ENCODE measurements at regions not wholly inside any gene's neighbourhood (a gene's known extent, or its start where the extent isn't known, plus 50 kb on each side); places are given as distances from the start of the nearest gene placed in this dataset.
A peak's percentile ranks its signal among the peaks of the same experiment; 100 is the strongest.

DNA sequence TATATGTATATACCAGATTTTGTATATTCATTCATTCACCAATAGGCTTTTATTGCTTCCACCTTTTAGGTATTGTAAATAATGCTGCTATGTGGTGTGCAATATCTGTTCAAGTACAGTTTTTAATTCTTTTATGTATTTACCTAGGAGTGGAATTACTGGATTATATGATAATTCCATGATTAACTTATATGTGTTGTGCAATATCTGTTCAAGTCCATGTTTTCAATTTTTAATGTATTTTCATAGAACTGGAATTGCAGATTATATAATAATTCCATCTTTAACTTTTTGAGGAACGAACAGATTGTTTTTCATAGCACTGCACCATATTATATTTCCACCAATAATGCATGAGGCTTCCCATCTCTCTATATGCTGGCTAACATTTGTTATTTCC lies 50.6 kb upstream of the L3MBTL4 start:
- DNase-seq = no peak

DNA sequence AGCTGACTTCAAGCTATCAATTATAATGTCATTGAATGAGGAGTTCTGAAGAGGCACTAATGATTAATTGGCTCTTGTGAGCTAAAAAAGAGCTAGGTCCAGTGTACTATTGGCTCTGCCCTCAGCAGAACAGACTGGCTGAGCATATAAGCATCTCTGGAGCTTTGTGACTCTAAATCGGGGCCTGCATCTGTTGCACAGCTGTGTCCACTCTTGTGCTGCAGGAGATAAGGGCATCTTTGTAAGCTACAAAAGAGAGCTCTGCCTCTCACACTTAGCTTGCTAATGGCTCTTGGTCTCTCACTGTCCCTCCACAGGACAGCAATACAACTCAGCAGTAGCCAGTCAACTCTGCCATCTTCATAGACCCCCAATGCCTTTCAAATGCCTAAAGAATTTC lies 61.5 kb upstream of the L3MBTL4 start:
- no peak for DNase-seq

DNA sequence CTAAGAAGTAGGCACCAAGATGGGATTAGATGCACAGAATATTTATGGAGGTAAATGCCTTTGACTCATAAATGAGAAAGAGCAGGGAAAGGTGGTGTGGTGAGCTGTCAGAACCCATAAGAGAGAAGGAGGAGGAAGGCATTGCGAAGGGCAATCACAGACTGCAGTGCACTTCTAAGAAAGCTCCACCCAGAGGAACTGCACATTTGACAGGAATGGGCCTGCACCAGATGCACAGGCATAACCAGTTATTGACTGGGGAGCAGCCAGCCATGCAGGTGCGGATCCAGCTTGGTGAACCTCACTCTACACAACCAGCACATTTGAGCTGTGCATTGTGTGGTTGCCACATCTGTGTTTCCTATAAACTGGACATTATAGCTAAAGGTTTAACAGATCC lies 62.2 kb upstream of the L3MBTL4 start:
- no peak for DNase-seq

DNA sequence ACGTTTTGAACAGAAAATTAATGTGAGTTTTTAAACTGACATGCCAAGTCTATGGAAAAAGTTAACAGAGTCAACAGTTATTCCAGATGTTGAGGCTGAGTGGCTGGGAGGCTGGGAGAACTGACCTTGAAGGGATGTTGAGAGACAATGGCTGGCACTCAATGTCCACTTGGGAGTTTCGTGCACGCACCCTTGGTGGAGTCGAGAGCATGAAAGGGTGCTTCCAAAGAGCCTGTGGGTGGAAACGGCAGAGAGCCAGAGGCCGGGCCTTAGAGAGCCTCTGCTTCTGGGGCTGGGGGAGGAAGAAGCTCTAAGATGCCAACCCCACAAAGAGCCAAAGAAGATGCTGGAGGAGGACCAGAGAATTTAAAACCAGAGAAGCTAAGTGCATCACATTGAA lies 63.4 kb upstream of the L3MBTL4 start:
- DNase-seq = no peak

DNA sequence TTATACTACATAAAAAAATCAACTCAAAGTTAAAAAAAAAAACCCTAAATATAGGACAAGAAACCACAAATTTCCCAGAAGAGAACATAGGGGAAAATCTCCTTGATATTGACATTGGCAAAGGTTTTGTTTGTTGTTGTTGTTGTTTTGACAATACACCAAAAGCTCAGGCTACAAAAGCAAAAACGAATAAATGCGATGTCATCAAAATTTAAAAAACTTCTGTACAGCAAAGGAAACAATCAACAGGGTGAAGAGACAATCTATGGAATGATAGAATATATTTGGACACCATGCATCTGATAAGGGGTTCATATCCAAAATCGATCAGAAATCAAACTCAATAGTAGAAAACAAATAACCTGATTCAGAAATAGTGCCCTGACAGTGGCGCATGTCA lies 65.0 kb upstream of the L3MBTL4 start:
- DNase-seq = no peak

DNA sequence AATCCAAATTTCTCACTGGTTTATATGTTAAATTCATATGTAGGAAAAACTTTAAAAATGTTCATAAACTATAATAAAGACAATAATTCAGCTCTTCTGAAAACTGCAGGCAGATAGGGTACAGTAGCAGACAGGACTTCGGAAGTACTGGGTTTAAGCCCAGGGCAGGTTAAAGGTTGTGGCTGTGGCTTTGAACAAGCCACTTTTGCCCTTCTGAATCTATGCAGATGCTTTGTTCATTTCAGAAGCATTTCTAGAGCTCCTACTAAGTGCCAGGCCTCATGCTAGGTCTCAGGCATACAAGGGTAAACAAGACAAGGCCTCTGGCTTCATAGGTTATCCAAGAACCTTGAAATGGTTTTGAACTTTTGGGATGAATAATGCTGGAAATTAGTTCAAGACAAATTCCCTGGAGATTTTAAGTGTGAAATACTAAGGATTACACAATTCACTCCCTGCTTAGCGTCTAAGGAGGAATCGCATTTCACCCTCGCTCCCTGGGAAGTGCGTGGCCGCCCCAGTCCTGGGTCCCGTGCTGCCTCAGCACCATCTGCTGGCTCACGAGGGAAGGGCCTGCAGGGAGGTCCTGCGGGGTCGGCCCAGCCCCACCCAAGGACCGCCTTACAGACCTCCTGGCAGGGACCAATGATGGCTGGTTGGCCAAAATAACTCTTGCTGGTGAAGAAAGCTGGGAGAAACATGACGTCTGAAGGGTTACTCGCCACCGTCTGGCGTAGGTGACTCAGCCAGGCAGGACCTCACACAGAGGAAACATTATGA lies 67.7 kb upstream of the L3MBTL4 start:
- peak in 1 of 2 experiments; percentile 42 for DNase-seq

DNA sequence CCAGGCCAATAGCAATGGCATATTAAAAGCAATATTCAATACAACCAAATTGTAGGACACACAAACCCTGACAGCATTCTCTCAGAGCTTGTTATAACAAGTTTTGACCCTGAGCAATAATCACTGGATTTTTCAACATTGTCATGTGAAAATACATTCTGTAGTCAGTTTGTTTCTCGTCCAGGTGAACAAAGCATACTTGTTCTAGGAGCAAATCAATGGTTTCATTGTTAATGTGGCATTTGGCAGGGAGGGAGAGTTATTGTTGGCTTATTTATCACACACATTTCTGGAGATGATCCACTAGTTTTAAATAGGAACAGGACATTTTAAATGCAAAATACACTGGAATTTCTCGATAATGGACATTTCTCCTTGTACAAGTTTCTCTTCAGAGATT lies 69.9 kb upstream of the L3MBTL4 start:
- peak in 1 of 2 experiments; percentile 52 for DNase-seq

DNA sequence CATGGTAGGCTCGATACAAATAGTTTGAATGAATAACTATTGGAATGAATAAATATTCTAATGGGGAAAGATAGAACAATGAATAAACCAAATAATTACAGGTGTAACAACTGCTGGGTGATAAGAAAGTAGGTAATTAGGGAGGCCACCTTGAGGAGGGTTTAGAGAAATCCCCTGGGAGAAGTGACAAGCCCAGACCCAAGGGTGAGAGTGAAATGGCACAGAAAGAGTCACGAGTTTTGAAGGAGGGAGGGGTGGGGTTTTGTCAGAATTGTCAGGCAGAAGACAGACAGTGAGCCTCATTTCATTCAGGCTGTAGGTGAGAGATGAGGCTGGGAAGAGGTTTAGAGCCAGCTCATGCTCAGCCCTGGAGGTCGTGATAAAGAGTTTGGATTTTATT lies 71.6 kb upstream of the L3MBTL4 start:
- no peak for DNase-seq

DNA sequence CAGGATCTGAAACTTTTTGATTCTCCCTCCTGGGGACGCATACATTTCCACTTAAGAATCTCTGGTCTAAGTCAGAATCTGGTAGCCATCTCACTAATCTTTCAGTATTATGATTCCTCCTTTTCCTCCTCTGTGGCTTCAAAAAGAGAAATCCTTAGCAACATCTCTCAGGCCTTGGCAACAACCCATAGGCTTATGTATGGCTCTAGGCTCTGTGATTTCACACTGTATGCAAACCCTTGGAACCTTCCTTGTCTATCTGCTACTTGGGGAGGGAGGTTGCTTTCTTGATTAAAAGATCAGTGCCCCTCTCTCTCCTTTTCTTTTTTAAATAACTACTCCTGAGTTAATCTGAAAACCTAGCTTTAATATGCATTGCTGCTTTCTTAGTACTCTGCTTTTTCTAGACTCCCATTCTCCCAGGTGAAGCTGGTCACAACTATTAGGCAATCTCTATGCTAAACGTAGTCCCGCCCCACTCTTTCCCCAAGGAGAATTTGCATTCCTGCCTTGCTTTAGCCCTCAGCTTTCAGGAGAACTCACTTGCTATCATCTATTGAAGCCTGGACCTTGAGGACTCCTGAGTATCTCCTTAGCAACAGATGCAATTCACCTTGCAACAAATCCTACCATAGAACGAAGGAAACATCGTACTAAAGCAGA lies 72.2 kb upstream of the L3MBTL4 start:
- peak; percentile 30 to 68 for DNase-seq

DNA sequence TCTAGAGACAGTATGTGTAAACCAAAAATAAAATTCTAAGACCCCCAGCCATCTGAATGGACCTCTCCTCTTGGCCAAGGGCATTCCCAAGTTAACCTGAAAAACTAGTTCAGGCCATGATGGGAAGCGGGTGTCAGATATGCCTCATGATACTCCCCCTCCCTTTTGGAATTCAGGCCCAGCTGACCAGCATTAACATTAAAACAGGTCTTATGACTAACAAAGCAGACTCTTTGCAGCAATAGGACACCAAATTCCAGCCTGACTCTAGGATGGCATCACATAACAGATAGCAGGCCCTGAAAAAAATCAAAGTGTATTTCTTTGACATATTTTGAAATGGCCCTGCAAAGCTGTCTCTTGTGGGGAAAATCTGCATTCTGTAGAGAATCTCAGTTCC lies 73.3 kb upstream of the L3MBTL4 start:
- peak; percentile 23 to 25 for DNase-seq

DNA sequence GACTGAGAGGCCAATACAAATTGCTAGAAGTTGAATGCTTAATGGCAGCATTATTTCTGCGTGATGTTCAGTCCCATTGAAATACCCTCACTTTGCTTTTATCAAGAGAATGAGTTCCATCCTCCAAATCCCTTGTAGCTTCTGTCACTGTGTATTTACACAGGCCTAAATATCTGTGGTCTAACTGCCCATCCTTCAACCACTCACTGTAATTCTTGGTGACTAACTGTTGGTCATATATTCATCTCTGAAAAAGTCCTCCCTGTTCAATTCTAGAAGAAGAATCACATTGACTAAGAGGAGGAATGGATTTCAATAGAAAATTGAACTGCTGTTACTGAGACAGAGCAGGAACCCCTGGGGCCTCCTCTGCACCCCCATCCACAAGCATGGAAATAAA lies 74.2 kb upstream of the L3MBTL4 start:
- DNase-seq = no peak

DNA sequence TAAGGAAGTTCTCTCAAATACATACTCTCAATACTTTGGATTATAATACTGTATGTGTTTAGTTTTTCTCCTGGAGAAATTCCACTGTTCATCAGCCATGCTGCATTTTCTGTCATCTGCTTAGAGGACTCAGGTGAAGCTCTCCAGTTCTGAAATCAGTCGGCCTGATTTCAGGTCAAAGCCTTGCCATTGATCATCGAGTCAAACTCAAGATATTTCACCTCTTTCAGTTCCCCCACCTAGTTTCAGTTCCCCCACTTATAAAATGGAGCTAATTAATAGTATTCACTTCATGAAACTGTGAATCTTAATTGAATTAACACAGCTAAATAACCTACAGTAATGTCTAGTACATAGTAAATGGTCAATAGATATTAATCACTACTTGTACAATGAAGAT lies 75.3 kb upstream of the L3MBTL4 start:
- DNase-seq = no peak

DNA sequence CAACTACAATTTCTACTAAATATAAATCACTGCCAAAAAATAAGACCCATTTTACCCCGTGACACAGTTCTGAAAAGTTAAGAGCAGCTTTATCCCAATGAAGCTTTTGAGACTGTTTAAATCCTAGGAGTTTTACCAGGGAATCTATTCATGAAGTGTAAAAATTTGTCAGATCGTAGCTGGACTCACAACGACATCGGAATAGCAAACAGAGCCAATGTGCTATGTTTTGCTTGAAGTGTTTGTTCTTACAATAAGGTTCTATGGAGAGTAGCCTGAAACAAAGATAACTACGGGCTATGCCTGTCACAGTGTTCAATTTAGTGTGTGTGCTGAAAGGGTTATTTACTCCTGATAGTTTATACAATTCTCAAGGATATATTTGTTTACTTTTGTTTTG lies 78.5 kb upstream of the L3MBTL4 start:
- no peak for DNase-seq

DNA sequence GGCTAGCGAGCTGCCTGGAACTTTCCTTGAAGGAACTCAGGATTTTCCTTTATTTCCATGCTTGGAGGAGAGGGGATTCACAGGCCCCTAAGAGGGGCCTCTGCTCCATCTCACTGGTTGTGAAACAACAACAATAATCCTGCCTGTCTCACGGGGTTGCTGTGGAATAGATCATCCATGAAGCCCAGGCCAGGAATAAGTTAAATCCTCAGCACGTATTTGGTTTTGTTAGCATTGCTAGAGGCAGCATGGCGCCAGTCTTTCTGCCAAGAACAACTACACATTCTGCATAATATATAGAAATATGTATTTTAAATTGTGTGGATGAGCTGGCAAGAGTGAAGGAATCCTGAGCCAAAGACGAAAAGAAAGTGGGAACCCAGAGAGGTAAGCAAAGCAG lies 80.8 kb upstream of the L3MBTL4 start:
- DNase-seq = no peak

DNA sequence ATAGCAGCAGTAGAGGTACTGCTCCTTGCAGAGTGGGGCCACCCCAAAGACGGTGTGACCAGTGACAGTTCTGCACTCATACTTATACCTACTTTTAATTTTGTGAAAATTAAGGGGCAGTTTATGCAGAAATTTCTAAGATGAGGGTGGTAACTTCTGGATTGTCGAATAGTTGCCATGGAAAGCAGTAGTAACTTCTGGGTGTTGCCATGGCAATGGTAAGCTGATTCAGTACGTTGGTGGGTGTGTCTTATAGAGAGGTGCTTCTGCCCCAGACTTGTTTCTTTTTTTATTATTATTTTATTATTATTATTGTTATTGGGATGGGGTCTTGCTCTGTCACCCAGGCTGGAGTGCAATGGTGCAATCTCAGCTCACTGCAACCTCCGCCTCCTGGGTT lies 82.8 kb upstream of the L3MBTL4 start:
- no peak for DNase-seq

DNA sequence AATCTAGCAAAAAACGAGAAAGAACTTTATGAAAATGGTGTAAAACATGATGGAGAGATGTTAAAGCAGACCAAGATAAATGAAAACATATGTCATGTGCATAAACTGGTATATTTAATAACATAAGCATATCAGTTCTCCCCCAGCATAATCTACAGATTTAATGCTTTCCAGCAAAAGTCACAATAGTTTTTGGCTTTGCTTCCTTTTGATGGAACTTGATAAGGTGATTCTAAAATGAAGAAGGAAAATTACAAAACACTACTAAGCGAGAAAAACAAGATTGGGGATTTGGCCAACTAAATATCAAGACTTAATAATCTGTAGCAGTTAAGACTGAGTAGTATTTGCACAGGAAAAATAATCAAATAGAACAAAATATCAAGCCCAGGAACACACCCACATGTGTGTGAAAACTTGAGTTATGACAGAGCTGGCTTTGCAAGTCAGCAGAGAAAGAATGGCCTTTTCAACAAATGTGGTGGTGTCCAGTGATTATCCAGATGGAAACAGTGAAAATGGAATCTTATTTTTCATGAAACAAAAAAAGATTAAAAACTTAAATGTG lies 83.7 kb upstream of the L3MBTL4 start:
- DNase-seq = no peak

DNA sequence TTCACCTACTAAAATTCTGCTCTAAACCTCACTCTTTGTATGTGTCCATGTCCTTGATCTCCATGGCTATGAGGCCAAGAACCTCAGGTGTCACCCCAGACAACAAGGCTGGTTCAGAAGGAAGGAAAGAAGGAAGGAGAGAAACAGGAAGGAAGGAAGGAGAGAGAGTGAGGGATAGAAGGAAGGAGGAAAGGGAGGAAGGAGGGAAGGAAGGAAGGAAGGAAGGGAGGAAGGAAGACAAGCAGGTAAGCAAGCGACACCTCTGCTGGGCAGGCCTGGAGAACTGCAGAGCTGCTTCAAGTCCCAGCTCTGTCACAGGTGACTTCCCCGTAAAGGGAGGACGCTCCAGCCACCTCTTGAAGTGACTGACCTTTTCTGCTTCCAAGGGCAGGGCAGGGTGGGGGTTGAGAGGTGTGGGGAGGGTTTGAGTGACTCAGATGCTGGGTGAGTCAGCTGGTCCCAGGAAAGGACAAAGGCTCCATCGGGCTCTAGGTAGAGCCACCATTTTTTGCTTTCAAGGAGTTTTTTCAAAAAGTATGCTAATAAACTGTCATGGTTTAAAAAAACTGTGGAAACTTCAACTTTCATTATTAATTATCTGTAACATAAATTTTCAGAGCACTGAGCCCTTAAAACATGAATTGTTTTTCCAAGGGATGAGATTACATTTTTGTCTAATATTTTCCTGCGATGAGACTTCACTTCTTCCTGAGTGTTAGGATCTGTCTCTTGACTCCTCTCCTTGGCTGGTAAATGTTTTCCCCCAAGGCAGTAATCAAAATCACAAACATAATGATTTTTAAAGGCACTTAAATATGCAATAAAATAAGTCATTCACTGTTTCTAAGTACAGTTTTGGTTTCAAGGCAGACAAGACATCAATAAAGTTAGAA lies 90.1 kb upstream of the L3MBTL4 start:
- DNase-seq = no peak

DNA sequence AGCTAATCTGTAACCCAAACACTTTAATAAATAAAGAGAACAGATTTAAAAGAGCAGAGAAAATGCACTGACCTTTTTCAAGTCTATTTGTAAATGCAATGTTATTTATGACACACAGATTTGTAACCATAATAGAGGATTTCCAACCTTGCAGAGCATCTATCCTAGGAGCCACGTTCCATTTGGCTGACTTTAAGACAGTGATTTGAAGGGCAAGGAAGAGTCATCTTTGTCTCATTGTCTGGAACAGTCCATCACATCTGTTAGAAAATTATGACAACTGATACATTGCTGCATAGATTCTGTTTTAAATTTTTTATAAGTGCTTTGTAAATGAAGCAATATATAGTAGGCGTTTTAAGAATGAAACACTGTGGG lies 90.8 kb upstream of the L3MBTL4 start:
- no peak for DNase-seq

DNA sequence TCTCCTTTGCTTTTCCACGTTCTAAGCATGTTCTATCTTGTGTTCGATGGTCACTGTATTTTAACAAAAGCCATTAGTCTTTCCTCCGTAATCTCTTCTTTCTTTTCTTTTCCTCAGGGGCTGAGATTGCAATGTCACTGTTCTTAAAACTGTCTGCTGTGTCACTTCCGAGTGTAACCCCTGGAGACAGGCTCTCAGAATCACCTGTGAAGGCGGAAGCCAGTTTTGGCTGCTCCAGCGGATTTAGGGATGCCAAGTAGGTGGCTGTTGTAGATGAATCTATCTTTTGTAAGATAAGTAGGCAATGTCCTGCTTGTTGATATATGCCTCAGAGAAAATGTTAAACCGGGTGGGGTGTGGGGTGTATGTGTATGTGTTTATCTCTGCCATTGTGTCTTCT lies 94.7 kb upstream of the L3MBTL4 start:
- DNase-seq = no peak

DNA sequence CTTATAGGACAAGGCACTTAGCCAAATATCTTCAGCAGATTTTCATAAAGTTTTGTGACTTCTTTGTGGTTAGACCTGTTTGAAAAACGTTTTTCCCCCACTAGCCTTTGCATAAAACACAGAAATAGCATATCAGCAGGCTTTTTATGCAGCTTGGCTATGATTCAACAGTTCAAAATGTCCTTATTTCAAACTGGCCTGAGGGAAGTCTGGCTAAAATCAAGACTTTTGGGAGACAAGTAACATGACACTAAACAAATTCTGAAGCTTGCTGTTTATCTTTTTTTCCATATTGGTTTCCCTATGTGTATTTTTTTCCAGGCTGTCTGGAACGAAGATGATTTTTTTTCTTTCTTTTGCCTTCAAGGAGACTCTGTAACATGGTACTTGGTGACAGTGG lies 95.1 kb upstream of the L3MBTL4 start:
- DNase-seq = peak; percentile 53 to 58

DNA sequence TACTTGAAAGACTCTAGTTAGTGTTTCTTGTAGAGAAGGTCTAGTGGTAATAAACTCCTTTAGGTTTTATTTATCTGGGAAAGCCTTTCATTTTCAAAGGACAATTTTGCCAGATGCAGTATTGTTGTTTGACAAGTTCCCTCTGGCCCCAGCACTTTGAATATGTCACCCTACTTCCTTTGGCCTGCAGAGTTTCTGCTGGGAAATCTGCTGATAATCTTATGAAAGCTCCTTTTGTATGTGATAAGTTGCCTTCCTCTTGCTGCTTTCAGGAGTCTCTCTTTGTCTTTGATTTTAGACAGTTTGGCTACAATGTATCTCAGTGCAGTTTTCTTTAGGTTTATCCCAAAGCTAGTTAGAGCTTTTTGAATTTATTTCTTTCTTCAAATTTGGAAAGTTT lies 106.2 kb upstream of the L3MBTL4 start:
- DNase-seq = no peak

DNA sequence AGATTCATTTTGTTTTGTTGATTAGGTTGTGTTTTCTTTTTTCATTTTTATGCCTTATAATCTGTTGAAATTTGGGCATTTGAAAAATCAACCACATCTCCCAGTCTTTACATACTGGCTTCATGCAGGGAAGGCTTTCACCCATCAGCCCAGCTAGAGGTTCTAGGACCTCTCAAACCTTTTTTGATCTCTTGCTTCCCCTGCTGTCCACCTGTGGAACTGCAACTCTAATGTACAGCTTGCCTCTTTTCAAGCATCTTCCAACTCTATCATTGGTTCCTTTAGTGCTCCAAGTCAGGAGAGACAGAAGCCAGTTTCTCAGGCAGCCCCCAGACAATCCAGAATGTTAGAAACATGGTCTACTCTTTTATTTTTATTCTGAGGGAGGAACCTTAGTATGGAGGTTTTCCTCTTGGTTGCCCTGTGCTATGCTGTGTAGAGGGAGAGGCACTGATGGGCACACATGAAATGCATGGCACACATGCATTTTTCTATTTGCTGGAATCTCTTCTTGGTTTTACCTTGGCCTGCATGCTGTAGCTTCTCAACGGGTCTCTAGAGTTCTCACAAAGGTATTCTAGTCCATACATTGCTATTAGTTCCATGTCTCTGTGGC lies 107.2 kb upstream of the L3MBTL4 start:
- DNase-seq = peak; percentile 53 to 71

DNA sequence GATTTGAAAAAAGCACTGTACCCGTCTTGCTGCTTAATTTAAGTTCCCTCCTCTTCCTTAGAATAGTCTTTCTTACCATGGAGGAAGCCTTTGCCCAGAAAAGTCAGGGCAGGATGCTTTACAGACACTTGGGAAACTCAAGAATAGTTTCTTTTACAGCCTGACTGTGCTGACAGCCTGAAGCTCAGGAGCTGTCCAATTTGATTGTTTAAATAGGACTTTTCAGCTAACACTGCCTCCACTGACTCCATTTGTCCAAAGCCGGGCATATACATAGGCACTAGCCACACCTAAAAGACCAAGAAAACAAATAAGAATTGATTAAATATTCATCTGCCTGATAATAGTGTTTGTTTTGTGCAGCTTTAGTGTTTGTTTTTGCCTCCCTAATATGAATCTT lies 110.9 kb upstream of the L3MBTL4 start:
- DNase-seq = peak in 1 of 2 experiments; percentile 27
